Heart left ventricle (tissue), 16 donors: ENCODE measurements at regions not wholly inside any gene's neighbourhood (a gene's known extent, or its start where the extent isn't known, plus 50 kb on each side); places are given as distances from the start of the nearest gene placed in this dataset.
A peak's percentile ranks its signal among the peaks of the same experiment; 100 is the strongest.

Experiments used
- ATAC-seq, 4 donors: fragments of 200-7000 bp; cut with Tn5 transposase; one replicate each; pipeline ENCODE4 v1.9.1; 2020 to 2022; ENCODE audit warnings: moderate library complexity in 4 of 4, mild to moderate bottlenecking in 3 of 4, moderate number of reproducible peaks in 1 of 4
- DNase-seq, 5 donors: peaks; one replicate each; pipeline ENCODE4 v3.0.0-alpha.2; 2020
- H3K27ac ChIP-seq, 12 donors: fragments of 200-600 bp; sonication (generic) in 4 of 12; one replicate each; pipeline versions ENCODE4 v1.5.0 to v1.8.0; 2016 to 2022; ENCODE audit warnings: mild to moderate bottlenecking in 2 of 12
- H3K27me3 ChIP-seq, 9 donors: fragments of 200-600 bp; sonication (generic) in 2 of 9; one replicate each; pipeline versions ENCODE4 v1.5.1 to v1.8.0; 2016 to 2022; ENCODE audit warnings: mild to moderate bottlenecking in 3 of 9
- H3K36me3 ChIP-seq, 9 donors: fragments of 200-600 bp; sonication (generic) in 2 of 9; one replicate each; pipeline versions ENCODE4 v1.5.0 to v1.8.0; 2018 to 2022; ENCODE audit warnings: mild to moderate bottlenecking in 2 of 9
- H3K4me1 ChIP-seq, 12 donors: fragments of 200-600 bp; sonication (generic) in 4 of 12; one replicate each; pipeline versions ENCODE4 v1.5.0 to v1.8.0; 2016 to 2022; ENCODE audit warnings: mild to moderate bottlenecking in 3 of 12
- H3K4me3 ChIP-seq, 12 donors: fragments of 200-600 bp; sonication (generic) in 4 of 12; one replicate each; pipeline versions ENCODE4 v1.5.0 to v1.8.0; 2017 to 2022; ENCODE audit warnings: mild to moderate bottlenecking in 9 of 12, moderate library complexity in 4 of 12
- H3K9me3 ChIP-seq, 12 donors: fragments of 200-600 bp; sonication (generic) in 4 of 12; one replicate each; pipeline versions ENCODE4 v1.5.0 to v1.8.0; 2016 to 2022; ENCODE audit warnings: mild to moderate bottlenecking in 1 of 12
- POLR2A ChIP-seq, 2 donors: fragments of 450-650 bp; IDR thresholded peaks; one replicate each; pipeline ENCODE4 v1.6.1; 2017; ENCODE audit warnings: antibody characterized with exemption in 2 of 2, mild to moderate bottlenecking in 2 of 2, moderate library complexity in 2 of 2
- WGBS, 4 donors: extraction: QIAGEN DNeasy Blood & Tissue Kit in 2 of 4; methylation state at CpG; one replicate each; pipeline versions ENCODE4 v1.1.5 to v1.1.7; 2013 to 2018; 5-methylcytosine and 5-hydroxymethylcytosine counted together
- intact Hi-C, 10 donors: fragments of 100-400 bp; cut with DNase I; formaldehyde crosslinking; loops; one replicate each; pipeline versions ENCODE4 v1.11.1 to v1.14.2; 2022
- TF ChIP-seq, protein P1 (sequence below), 12 donors: fragments of 200-600 bp; sonication (generic) in 4 of 12; IDR thresholded peaks; one replicate each; pipeline versions ENCODE4 v1.5.0 to v1.8.0; 2018 to 2022; ENCODE audit warnings: antibody characterized with exemption in 12 of 12, mild to moderate bottlenecking in 5 of 12
- donor health status: ischemic (EF 13 %, LVEDD 7.1; RV severe dilation, severe dysfunction).
- donor health status: healthy with polysubstance abuse.
- donor health status: DM: no; HTN: yes; CAD: no.
- donor health status: DM: no; HTN: no; CAD: no.
- donor health status: ischemic (EF 25% LVEDD 6.9; RV normal size, moderate dysfunction).
- donor health status: ischemic (EF 25% LVEDD 5.7; RV mildly dilated, moderate dysfunction).
- donor health status: healthy.
- donor health status: DM: yes; HTN: yes; CAD: no.
- donor health status: ischemic (EF 35%, LVEDD 5.7; RV mildly dilated, moderate dysfunction).
- donor health status: nonischemic (EF 11% LVEDD 7.7; RV severe dilation, severe dysfunction).
- donor health status: DM: yes; HTN: yes; CAD: no.
- donor health status: PGD.
- donor health status: ischemic (EF 29% LVEDD 5.4; RV normal size, mild dysfunction).
- donor health status: nonischemic (EF 23%, LVEDD 6.1; RV moderate dilation, normal function).

GRCh38 chr5:87541676-87542075 is 128.9 kb upstream of the CCNH start:
- DNase-seq (no peak), ATAC-seq (no peak)
- intact Hi-C loops, result no loop called here
- TF ChIP-seq, protein P1, sequence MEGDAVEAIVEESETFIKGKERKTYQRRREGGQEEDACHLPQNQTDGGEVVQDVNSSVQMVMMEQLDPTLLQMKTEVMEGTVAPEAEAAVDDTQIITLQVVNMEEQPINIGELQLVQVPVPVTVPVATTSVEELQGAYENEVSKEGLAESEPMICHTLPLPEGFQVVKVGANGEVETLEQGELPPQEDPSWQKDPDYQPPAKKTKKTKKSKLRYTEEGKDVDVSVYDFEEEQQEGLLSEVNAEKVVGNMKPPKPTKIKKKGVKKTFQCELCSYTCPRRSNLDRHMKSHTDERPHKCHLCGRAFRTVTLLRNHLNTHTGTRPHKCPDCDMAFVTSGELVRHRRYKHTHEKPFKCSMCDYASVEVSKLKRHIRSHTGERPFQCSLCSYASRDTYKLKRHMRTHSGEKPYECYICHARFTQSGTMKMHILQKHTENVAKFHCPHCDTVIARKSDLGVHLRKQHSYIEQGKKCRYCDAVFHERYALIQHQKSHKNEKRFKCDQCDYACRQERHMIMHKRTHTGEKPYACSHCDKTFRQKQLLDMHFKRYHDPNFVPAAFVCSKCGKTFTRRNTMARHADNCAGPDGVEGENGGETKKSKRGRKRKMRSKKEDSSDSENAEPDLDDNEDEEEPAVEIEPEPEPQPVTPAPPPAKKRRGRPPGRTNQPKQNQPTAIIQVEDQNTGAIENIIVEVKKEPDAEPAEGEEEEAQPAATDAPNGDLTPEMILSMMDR (IDR thresholded peaks at IDR 0.05), result no peak
- TF ChIP-seq POLR2A (IDR thresholded peaks at IDR 0.05), result no peak
- H3K4me3 ChIP-seq, result no peak overlapping the region
- H3K27me3 ChIP-seq, result no peaks in the 10 kb centered on the region
- peaks cover 0 to 13% (median 0%) of the 10 kb centered on the region in 12 donors for H3K4me1 ChIP-seq
- 68 to 84% (median 80%) methylated on average over 5 of the region's 5 CpGs for WGBS, 4 donors
- no peaks in the 10 kb centered on the region for H3K36me3 ChIP-seq
- H3K27ac ChIP-seq, result no peak overlapping the region
- H3K9me3 ChIP-seq, result no peaks in the 10 kb centered on the region

GRCh38 chr5:87541033-87541432 is 128.3 kb upstream of the CCNH start:
- peak; percentile 28 to 76 (median 52) for DNase-seq
- Histone ChIP-seq H3K4me3 (no peak overlapping the region), H3K9me3 (no peaks in the 10 kb centered on the region), H3K4me1 (peaks cover 0 to 13% (median 0%) of the 10 kb centered on the region in 12 donors), H3K27ac (no peak overlapping the region), H3K27me3 (no peaks in the 10 kb centered on the region), H3K36me3 (no peaks in the 10 kb centered on the region)
- WGBS, 4 donors, result 37 to 53% (median 48%) methylated on average over 1 of the region's 1 CpG
- TF ChIP-seq, protein P1 (IDR thresholded peaks at IDR 0.05), result peak in 2 of 12 donors; percentile 12 to 25
- no peak for TF ChIP-seq POLR2A (IDR thresholded peaks at IDR 0.05)
- intact Hi-C loops, result no loop called here
- peak in 1 of 4 donors; percentile 49 for ATAC-seq

GRCh38 chr5:87539839-87540238 is 127.1 kb upstream of the CCNH start:
- no peak for DNase-seq
- H3K36me3 ChIP-seq, result no peaks in the 10 kb centered on the region

DNA sequence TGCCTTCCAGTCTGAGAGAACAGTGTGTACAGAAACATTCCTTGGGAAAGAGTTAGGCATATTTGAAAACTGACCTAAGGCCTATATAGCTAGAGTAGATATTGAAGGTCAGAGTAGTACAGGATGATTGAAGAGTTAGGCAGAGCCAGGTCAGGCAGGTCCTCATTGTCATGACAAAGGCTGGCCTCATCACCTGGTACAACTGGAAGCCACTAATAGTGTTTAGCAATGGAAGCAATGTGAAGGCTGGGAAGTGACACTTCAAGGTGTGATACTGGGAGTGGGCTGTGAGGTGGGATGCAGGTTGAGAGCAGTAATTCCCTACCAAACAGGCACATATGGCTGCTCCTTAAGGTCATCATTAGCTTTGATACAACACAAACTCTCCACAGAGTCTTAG is 123.6 kb upstream of the CCNH start:
- intact Hi-C loops, result no loop called here
- no peak for ATAC-seq
- H3K36me3 ChIP-seq, result no peaks in the 10 kb centered on the region

More at GRCh38 chr5:87539839-87540238, 127.1 kb upstream of the CCNH start:
- no peak for ATAC-seq
- intact Hi-C loops, result no loop called here
- 51 to 66% (median 61%) methylated on average over 1 of the region's 1 CpG for WGBS, 4 donors
- no peak overlapping the region for H3K27ac ChIP-seq
- H3K27me3 ChIP-seq, result no peaks in the 10 kb centered on the region
- H3K4me1 ChIP-seq, result peaks cover 0 to 13% (median 0%) of the 10 kb centered on the region in 12 donors
- H3K4me3 ChIP-seq, result no peak overlapping the region
- no peaks in the 10 kb centered on the region for H3K9me3 ChIP-seq
- TF ChIP-seq, protein P1 (IDR thresholded peaks at IDR 0.05), result no peak
- TF ChIP-seq POLR2A (IDR thresholded peaks at IDR 0.05), result no peak

More for the DNA sequence above, 123.6 kb upstream of the CCNH start:
- DNase-seq, result no peak
- no peak overlapping the region for H3K4me3 ChIP-seq
- TF ChIP-seq POLR2A (IDR thresholded peaks at IDR 0.05), result no peak
- TF ChIP-seq, protein P1 (IDR thresholded peaks at IDR 0.05), result no peak
- no peaks in the 10 kb centered on the region for H3K9me3 ChIP-seq
- H3K27me3 ChIP-seq, result no peaks in the 10 kb centered on the region
- H3K4me1 ChIP-seq, result peaks cover 0 to 7% (median 0%) of the 10 kb centered on the region in 12 donors
- H3K27ac ChIP-seq, result no peak overlapping the region
